Esophagus squamous epithelium (tissue), 4 donors: ENCODE measurements at regions not wholly inside any gene's neighbourhood (a gene's known extent, or its start where the extent isn't known, plus 50 kb on each side); places are given as distances from the start of the nearest gene placed in this dataset.

Experiments used
- CTCF ChIP-seq, 6 experiments: fragments of 450-650 bp in 4 of 6; fragments of 200-600 bp in 2 of 6; sonication (generic) in 2 of 6; IDR thresholded peaks; one replicate each; pipeline ENCODE4 v1.5.1; 2016 to 2019; ENCODE audit warnings: antibody characterized with exemption in 6 of 6, mild to moderate bottlenecking in 4 of 6, moderate library complexity in 4 of 6
- POLR2A ChIP-seq, 4 donors: fragments of 450-650 bp; IDR thresholded peaks; one replicate each; pipeline ENCODE4 v1.6.1; 2017; ENCODE audit warnings: antibody characterized with exemption in 4 of 4, mild to moderate bottlenecking in 4 of 4, moderate library complexity in 3 of 4

GRCh38 chr1:191685669-191686068 lies 472.6 kb upstream of the RGS18 start:
- no peak for TF ChIP-seq CTCF (IDR thresholded peaks at IDR 0.05)
- no peak for TF ChIP-seq POLR2A (IDR thresholded peaks at IDR 0.05)
